ENCODE measurements at regions not wholly inside any gene's neighbourhood (a gene's known extent, or its start where the extent isn't known, plus 50 kb on each side); places are given as distances from the start of the nearest gene placed in this dataset.
"Not testable (repeated sequence)": the region's sequence is repeated elsewhere in the genome, so short reads cannot be mapped to it uniquely, and the experiment has no call there.

DNA sequence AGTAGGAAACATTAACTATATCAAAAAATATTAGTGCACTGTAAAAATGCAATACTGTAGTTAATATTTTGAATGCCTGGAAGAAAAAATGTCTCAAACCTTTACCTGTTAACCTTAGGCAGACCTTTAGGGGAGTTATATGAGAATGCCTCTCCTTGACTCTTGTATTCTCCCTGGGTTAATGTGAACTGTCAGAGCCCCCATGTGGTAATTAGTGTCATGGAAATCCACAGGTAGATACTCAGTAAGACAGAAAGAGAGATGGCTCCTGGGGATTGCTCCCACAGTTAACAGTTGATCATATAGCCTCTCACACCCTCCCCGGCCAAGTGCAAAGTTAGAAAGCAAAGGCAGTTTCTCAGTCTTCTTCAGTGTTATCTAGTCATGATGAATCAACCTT, 742.8 kb downstream of the NR2F1-AS1 start:
- Mint-ChIP-seq H3K27me3 (no peaks in the 10 kb centered on the region), H3K9me3 (peaks cover 2% of the 10 kb centered on the region), H3K27ac (no peak overlapping the region), H3K4me1 (no peaks in the 10 kb centered on the region), H3K4me3 (no peak overlapping the region), H3K36me3 (no peaks in the 10 kb centered on the region)
- CTCF ChIA-PET, result no interaction called here
- DNase-seq, result no peak

DNA sequence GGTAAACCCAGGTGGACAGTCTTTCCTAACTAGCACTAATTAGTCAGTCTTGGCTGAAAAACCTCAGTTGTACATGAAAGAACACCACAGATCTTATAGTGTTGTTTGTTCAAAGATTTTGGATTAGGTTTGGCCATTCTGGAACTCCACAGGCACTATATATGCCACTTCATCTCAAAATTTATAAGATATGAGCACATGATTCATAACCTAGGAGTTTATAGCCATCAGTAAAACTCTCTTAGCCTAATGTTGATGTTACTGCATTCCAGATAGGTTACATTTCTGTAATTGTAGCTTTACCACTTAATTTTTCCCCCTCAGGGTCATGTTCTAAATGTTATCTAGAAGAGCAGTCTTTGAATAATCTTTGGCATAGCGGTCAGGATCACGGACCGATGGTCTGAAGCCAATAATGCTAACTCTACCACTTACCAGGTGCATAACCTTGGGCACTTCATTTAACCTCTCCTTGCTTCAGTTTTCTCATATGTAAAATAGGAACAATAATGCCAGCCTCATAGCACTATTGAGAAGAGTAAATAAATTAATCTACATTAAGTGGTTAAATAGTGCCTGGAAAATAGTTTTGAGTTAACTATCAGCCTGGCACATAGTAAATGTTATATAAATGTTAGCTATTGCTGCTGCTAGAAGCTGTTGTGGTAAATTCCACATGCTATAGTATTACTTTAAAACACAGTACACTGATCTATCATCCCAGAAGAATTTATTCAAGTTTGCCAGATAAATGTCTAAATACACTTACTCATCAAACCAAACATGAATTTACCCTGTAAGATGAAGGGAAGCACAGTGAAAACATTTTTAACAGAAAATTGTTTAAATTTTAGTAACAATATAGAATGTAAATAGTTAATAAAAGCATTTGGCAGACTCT, 743.9 kb downstream of the NR2F1-AS1 start:
- Mint-ChIP-seq H3K4me1 (no peaks in the 10 kb centered on the region), H3K4me3 (no peak overlapping the region), H3K27me3 (no peaks in the 10 kb centered on the region), H3K36me3 (no peaks in the 10 kb centered on the region), H3K27ac (no peak overlapping the region), H3K9me3 (peaks cover 2% of the 10 kb centered on the region)
- DNase-seq, result no peak
- CTCF ChIA-PET, result no interaction called here

DNA sequence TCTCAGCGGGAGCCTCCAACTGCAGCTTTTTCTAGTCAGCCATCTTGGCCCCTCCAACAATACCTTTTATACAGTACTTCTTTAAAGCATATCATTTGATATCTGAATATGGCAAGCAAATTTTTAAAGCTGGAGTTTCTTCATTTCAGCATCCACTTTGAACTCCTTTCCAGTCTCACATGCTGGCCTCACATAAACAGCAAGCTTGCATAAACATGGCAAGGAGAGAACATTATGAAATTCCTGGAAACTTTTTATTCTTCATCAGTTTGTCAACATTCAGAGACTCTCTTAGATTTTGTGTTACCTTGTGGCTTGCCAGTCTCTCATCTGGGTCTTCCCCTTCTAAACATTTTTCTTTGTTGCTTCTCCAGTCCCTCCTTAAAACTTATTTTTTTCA, 745.3 kb downstream of the NR2F1-AS1 start:
- peaks cover 2% of the 10 kb centered on the region for H3K9me3 Mint-ChIP-seq
- no peaks in the 10 kb centered on the region for H3K4me1 Mint-ChIP-seq
- no peak for DNase-seq
- H3K27ac Mint-ChIP-seq, result no peak overlapping the region
- no peaks in the 10 kb centered on the region for H3K36me3 Mint-ChIP-seq
- H3K4me3 Mint-ChIP-seq, result no peak overlapping the region
- no peaks in the 10 kb centered on the region for H3K27me3 Mint-ChIP-seq
- CTCF ChIA-PET, result no interaction called here

DNA sequence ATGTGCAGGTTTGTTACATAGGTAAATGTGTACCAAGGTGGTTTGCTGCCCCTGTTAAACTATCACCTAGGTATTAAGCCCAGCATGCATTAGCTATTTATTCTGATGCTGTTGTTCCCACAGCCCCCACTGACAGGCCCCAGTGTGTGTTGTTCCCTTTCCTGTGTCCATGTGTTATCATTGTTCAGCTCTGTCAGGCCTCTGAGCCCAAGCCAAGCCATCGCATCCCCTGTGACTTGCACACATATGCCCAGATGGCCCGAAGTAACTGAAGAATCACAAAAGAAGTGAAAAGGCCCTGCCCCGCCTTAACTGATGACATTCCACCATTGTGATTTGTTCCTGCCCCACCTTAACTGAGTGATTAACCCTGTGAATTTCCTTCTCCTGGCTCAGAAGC, 757.5 kb downstream of the NR2F1-AS1 start:
- DNase-seq, CTCF ChIA-PET, H3K9me3 Mint-ChIP-seq, H3K4me3 Mint-ChIP-seq, H3K27me3 Mint-ChIP-seq, H3K4me1 Mint-ChIP-seq, H3K27ac Mint-ChIP-seq, H3K36me3 Mint-ChIP-seq: not testable (repeated sequence)

DNA sequence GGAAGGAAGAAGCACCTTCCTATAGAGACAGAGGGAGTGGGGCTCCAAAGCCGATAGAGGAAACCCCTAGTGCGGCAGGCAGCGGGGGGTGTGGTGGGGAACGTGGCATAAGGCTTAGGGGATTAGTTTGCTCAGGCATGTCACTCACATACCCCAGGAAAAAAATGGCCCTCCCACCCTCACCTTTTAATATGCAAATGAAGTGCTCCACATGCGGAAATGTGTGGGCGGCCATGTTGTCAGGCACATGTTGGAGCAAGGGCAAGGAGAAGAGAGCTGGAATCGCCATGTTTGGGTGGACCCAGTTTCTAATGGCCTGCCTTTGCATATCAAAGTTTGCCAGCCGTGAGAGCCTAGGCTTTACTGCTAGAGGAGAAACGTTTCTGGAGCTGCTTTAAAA, 758.8 kb downstream of the NR2F1-AS1 start:
- no peak overlapping the region for H3K4me3 Mint-ChIP-seq
- H3K36me3 Mint-ChIP-seq, result no peaks in the 10 kb centered on the region
- DNase-seq, result no peak
- no peaks in the 10 kb centered on the region for H3K4me1 Mint-ChIP-seq
- H3K27me3 Mint-ChIP-seq, result no peaks in the 10 kb centered on the region
- CTCF ChIA-PET, result no interaction called here
- H3K27ac Mint-ChIP-seq, result no peak overlapping the region
- peaks cover 3% of the 10 kb centered on the region for H3K9me3 Mint-ChIP-seq

DNA sequence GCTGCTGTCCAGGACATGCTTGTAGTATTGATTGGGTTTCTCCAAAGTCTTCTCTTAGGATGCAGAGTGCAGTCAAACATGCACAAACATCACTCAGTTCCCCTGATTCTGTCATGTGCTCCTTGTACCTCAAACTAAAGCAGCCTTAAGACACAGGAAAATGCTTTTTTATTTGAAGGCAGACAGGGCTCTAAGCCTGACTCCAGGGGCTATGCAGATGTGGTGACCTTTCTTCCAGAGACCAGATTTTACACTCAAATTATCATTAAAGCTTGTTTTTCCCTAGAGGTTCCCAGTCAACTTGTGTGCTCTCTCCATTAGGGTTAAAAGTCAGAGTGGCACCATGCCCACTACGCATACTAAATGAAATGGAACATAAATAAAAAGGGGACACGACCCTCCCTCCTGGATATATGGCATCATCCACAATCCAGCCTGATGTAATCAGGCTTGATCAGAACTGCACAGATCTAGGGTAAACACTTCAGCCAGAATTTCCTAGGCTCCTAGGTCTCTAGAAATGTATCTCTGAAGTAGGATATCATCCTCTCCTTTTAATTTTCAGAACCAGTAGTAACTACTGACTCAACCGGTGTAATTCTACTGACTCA, 771.1 kb downstream of the NR2F1-AS1 start:
- no peaks in the 10 kb centered on the region for H3K9me3 Mint-ChIP-seq
- no peak for DNase-seq
- H3K36me3 Mint-ChIP-seq, result no peaks in the 10 kb centered on the region
- CTCF ChIA-PET, result no interaction called here
- no peaks in the 10 kb centered on the region for H3K27me3 Mint-ChIP-seq
- H3K4me1 Mint-ChIP-seq, result no peaks in the 10 kb centered on the region
- H3K27ac Mint-ChIP-seq, result no peak overlapping the region
- H3K4me3 Mint-ChIP-seq, result no peak overlapping the region

DNA sequence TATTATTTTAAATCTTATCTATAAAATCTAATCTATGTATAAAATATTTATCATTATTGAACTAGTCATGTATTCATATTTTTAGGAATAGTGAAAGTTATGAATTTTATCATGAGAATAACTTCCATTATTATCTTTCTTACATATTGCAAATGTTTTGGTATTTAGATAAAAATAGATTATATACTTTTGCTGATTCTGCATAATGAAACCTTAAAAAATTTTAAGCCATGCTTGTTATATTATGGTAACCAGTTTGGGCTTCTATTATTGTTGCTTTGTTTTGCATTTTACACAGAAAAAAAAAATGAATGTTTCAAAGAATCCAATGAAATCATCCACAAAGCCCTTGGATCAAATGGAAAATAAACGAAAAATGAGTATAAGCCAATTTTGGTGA, 772.5 kb downstream of the NR2F1-AS1 start:
- Mint-ChIP-seq H3K27me3 (no peaks in the 10 kb centered on the region), H3K9me3 (no peaks in the 10 kb centered on the region), H3K27ac (no peak overlapping the region), H3K4me1 (no peaks in the 10 kb centered on the region), H3K4me3 (no peak overlapping the region), H3K36me3 (no peaks in the 10 kb centered on the region)
- DNase-seq, result no peak
- CTCF ChIA-PET, result no interaction called here

DNA sequence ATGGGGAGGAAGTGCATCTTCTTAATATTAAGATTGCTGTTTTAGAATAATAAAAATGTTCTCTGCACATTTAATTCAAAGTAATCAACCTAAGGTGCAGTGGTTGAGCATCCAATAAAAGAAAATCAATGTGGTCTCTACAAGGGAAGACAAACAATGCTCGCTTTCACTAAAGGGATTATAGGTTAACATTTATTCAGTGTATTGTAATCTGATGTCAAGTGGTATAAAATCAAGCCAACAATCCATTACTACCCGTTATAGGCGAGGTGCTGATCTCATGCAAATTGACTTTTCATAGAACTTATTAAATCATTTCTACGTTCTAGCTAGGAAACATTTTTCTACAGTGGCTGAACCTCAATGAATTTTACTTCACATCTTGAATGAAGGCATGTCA, 773.9 kb downstream of the NR2F1-AS1 start:
- Mint-ChIP-seq H3K36me3 (no peaks in the 10 kb centered on the region), H3K27ac (no peak overlapping the region), H3K4me1 (no peaks in the 10 kb centered on the region), H3K27me3 (no peaks in the 10 kb centered on the region), H3K9me3 (no peaks in the 10 kb centered on the region), H3K4me3 (no peak overlapping the region)
- no peak for DNase-seq
- CTCF ChIA-PET, result no interaction called here

DNA sequence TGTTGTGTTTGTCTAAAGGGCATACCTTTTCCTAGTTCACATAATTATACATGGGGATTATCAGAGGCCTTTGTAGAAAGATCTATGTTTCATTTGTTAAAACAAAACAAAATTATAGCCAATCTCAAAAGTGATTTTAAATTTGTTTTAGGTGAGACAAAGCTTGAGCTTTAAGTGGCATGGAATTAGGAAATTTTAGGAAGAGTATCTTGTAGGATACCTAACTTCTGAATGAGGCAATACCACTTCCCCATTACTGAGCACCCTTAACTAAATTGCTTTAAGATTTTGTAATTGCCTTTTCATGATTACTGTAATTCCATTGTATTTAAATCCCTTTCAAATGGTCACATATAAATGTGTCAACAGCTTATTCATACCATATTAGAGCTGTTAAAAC, 775.6 kb downstream of the NR2F1-AS1 start:
- no peak overlapping the region for H3K4me3 Mint-ChIP-seq
- H3K4me1 Mint-ChIP-seq, result no peaks in the 10 kb centered on the region
- CTCF ChIA-PET, result no interaction called here
- no peaks in the 10 kb centered on the region for H3K27me3 Mint-ChIP-seq
- H3K36me3 Mint-ChIP-seq, result no peaks in the 10 kb centered on the region
- H3K9me3 Mint-ChIP-seq, result no peaks in the 10 kb centered on the region
- no peak for DNase-seq
- no peak overlapping the region for H3K27ac Mint-ChIP-seq

DNA sequence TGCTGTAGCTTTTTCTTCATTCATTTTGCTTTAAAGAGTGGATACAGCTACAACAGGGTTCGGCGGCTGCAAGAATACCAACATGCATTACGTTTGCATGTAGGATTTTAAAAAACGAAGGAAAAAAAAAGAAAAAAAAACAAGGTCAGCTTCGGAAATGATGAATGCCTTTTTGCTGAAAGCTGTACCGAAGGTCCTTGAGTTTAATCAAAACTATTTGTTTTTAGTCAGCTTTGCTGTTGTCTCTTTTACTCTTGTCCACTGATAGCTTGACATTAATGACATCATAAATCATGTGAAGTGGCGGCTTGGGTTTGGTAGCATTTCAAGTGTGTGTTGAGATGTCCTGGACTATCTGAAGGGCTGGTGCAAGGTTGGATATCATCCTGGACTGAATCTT, 779.1 kb downstream of the NR2F1-AS1 start:
- Mint-ChIP-seq H3K4me3 (no peak overlapping the region), H3K27ac (no peak overlapping the region), H3K36me3 (no peaks in the 10 kb centered on the region), H3K9me3 (peaks cover 2% of the 10 kb centered on the region), H3K4me1 (no peaks in the 10 kb centered on the region), H3K27me3 (no peaks in the 10 kb centered on the region)
- no peak for DNase-seq
- CTCF ChIA-PET, result no interaction called here

DNA sequence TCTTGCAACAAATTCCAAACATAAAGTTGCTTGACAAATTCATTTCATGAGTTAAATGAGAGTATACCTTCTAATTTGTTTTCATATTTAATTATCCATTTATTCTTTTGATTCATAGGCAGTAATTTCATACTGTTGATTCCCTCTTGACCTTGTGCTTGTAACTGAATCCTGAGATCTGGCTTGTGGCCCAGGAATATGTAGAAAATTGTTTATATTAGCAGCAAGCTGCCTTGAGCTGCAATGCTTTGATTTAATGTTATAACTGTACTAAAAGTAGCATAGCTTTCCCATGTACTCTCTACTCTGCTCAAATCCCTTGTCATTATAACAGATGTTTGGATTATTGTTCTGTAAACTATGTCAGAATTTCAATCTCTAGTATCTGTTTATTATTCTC, 780.7 kb downstream of the NR2F1-AS1 start:
- H3K9me3 Mint-ChIP-seq, result peaks cover 6% of the 10 kb centered on the region
- DNase-seq, result no peak
- no peaks in the 10 kb centered on the region for H3K4me1 Mint-ChIP-seq
- CTCF ChIA-PET, result no interaction called here
- H3K36me3 Mint-ChIP-seq, result no peaks in the 10 kb centered on the region
- no peak overlapping the region for H3K27ac Mint-ChIP-seq
- H3K27me3 Mint-ChIP-seq, result no peaks in the 10 kb centered on the region
- H3K4me3 Mint-ChIP-seq, result no peak overlapping the region

DNA sequence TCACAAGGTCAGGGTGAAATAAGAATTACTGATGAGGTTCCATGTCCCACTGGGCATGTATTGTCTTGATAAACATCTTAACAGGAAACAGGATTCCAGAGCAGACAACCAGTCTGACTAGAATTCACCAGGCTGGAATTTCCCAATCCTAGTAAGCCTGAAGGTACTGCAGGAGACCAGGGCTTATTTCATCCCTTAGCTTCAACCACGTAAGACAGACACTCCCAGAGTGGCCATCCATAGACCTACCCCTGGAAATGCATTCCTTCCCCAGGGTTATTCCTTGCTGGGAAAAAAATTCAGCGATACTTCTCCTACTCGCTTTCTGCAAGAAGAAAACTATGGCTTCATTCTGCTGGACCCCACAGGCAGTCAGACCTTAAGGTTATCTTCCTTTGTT, 785.4 kb downstream of the NR2F1-AS1 start:
- Mint-ChIP-seq H3K4me3 (no peak overlapping the region), H3K9me3 (peaks cover 18% of the 10 kb centered on the region), H3K4me1 (no peaks in the 10 kb centered on the region), H3K36me3 (no peaks in the 10 kb centered on the region), H3K27me3 (no peaks in the 10 kb centered on the region), H3K27ac (no peak overlapping the region)
- CTCF ChIA-PET, result no interaction called here
- DNase-seq, result no peak

DNA sequence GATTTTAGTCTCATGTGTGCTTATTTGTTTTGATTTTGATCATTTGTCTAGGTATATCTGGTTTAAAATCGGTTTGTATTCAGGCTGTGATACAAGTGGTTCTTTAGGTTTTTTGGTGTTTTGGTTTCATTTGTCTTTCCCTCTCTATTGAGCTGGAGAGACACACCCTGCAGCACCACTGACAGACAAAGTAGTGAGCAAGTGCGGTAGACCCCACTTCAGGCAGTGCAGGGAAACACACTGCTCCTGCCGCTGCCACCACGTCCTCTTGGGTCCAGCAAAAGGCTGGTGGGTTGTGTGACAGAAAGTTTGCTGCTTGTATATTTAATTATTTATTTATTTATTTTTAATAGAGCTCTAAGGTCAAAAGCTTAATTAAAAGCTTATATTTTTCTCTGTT, 801.0 kb downstream of the NR2F1-AS1 start:
- DNase-seq, result no peak
- no peaks in the 10 kb centered on the region for H3K4me1 Mint-ChIP-seq
- no peak overlapping the region for H3K27ac Mint-ChIP-seq
- no peaks in the 10 kb centered on the region for H3K36me3 Mint-ChIP-seq
- no peak overlapping the region for H3K4me3 Mint-ChIP-seq
- H3K9me3 Mint-ChIP-seq, result no peaks in the 10 kb centered on the region
- no peaks in the 10 kb centered on the region for H3K27me3 Mint-ChIP-seq
- CTCF ChIA-PET, result no interaction called here

DNA sequence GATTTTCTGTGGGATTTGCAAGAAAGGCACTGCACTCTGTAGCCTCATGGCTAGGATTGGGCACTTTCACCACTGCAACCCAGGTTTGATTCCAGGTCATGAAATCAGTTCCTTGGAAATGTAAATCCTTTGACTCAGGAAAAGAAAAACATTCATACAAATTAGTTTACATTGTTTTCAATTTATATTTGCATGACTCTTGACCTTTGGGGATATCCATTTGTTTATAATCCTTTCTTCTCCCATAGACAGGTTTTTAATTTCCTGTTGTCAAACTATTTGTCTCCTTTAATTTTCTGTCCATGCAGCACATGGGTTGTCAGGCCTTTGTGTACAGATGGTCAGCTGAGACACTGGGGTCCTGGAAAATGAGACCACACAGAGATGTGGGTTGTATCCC, 801.5 kb downstream of the NR2F1-AS1 start:
- Mint-ChIP-seq H3K36me3 (no peaks in the 10 kb centered on the region), H3K27ac (no peak overlapping the region), H3K4me1 (no peaks in the 10 kb centered on the region), H3K27me3 (no peaks in the 10 kb centered on the region), H3K9me3 (no peaks in the 10 kb centered on the region), H3K4me3 (no peak overlapping the region)
- CTCF ChIA-PET, result no interaction called here
- no peak for DNase-seq

DNA sequence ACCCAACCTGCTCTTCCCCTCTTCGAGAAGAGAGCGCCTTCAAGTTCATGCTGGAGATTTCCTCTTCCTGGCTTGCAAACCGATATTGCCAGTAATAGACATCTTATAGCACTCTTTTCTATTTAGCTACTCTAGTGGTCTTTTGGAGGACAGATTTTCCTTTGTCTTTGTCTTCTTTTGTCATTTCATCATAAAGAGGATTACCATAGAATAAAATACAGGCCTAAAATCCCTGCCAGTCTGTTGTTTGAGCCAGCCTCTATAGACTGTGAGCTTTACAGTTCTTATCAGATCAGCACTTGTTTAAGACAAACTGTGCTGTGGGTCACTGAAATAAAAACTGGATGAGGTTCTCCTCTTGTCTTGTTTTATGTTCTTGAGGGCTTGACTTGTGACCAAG, 802.8 kb downstream of the NR2F1-AS1 start:
- DNase-seq, result no peak
- Mint-ChIP-seq H3K9me3 (no peaks in the 10 kb centered on the region), H3K4me3 (no peak overlapping the region), H3K4me1 (no peaks in the 10 kb centered on the region), H3K36me3 (no peaks in the 10 kb centered on the region), H3K27me3 (no peaks in the 10 kb centered on the region), H3K27ac (no peak overlapping the region)
- CTCF ChIA-PET, result no interaction called here
